PFSK-1 (cell line): ENCODE measurements at regions not wholly inside any gene's neighbourhood (a gene's known extent, or its start where the extent isn't known, plus 50 kb on each side); places are given as distances from the start of the nearest gene placed in this dataset.

Experiments
- POLR2AphosphoS5 ChIP-seq: IDR thresholded peaks from 2 replicates; pipeline ENCODE4 v1.6.1; 2012; ENCODE audit warnings: low read depth, mild to moderate bottlenecking, control low read depth, low read length, moderate library complexity
- REST ChIP-seq, 2 experiments: IDR thresholded peaks; 2 replicates each; pipeline versions ENCODE4 v1.6.1 to v1.8.0; 2011 to 2012; ENCODE audit warnings: low read depth in 2 of 2, low read length in 2 of 2, control low read depth in 1 of 2, inconsistent platforms in 1 of 2, mild to moderate bottlenecking in 1 of 2, moderate library complexity in 1 of 2; ENCODE audit not compliant: insufficient read depth in 1 of 2
- SIN3A ChIP-seq: IDR thresholded peaks from 2 replicates; pipeline ENCODE4 v1.6.1; 2012; ENCODE audit warnings: mild to moderate bottlenecking, low read length, moderate library complexity, borderline replicate concordance; ENCODE audit not compliant: insufficient read depth
- TAF1 ChIP-seq: IDR thresholded peaks from 2 replicates; pipeline ENCODE4 v1.6.1; 2012; ENCODE audit warnings: low read length, control low read depth, borderline replicate concordance; ENCODE audit not compliant: insufficient read depth

- TF ChIP-seq TAF1, result no peak
- TF ChIP-seq REST (IDR thresholded peaks at IDR 0.05; ENCODE audit: insufficient read depth in 1 of 2, low read depth in 2 of 2, low read length in 2 of 2), result no peak
- TF ChIP-seq POLR2AphosphoS5, result no peak
- TF ChIP-seq SIN3A, result no peak
Measured at GRCh38 chr2:48906633-48907032, 151.1 kb upstream of the LHCGR start.
